Nephron (organoid): ENCODE measurements at regions not wholly inside any gene's neighbourhood (a gene's known extent, or its start where the extent isn't known, plus 50 kb on each side); places are given as distances from the start of the nearest gene placed in this dataset.

Source experiments
- H3K27ac Mint-ChIP-seq, 3 experiments: 2 replicates each; pipeline ENCODE4 v1.8.0; 2020; ENCODE audit warnings: mixed read lengths in 3 of 3, mild to moderate bottlenecking in 2 of 3, moderate library complexity in 1 of 3
- H3K27me3 Mint-ChIP-seq: 2 replicates; pipeline ENCODE4 v1.8.0; 2021; ENCODE audit warnings: low read depth, mild to moderate bottlenecking, moderate library complexity, mixed read lengths
- H3K36me3 Mint-ChIP-seq: 2 replicates; pipeline ENCODE4 v1.8.0; 2020; ENCODE audit warnings: low read depth, mixed read lengths
- H3K4me1 Mint-ChIP-seq: 2 replicates; pipeline ENCODE4 v1.8.0; 2020; ENCODE audit warnings: mixed read lengths
- H3K4me3 Mint-ChIP-seq, 3 experiments: 2 replicates each; pipeline ENCODE4 v1.8.0; 2020; ENCODE audit warnings: mild to moderate bottlenecking in 3 of 3, mixed read lengths in 3 of 3, moderate library complexity in 2 of 3
- H3K9me3 Mint-ChIP-seq: 2 replicates; pipeline ENCODE4 v1.8.0; 2020; ENCODE audit warnings: mixed read lengths
- CTCF ChIP-seq, 3 experiments: fragments of 200-600 bp; sonication (generic); IDR thresholded peaks; one replicate each; pipeline ENCODE4 v1.5.0; 2021; ENCODE audit warnings: antibody characterized with exemption in 3 of 3; ENCODE audit not compliant: unreplicated experiment in 3 of 3

GRCh38 chr18:78150590-78150989 is 829.0 kb upstream of the SALL3 start:
- H3K4me1 Mint-ChIP-seq = no peaks in the 10 kb centered on the region
- no peak overlapping the region for H3K4me3 Mint-ChIP-seq
- H3K9me3 Mint-ChIP-seq = peaks cover 7% of the 10 kb centered on the region
- no peak for TF ChIP-seq CTCF (IDR thresholded peaks at IDR 0.05; ENCODE audit: unreplicated experiment in 3 of 3)
- H3K27ac Mint-ChIP-seq = no peak overlapping the region
- no peaks in the 10 kb centered on the region for H3K27me3 Mint-ChIP-seq
- H3K36me3 Mint-ChIP-seq = no peaks in the 10 kb centered on the region

- Mint-ChIP-seq H3K4me1 (no peaks in the 10 kb centered on the region), H3K36me3 (no peaks in the 10 kb centered on the region), H3K4me3 (no peak overlapping the region), H3K9me3 (peaks cover 7% of the 10 kb centered on the region), H3K27me3 (no peaks in the 10 kb centered on the region), H3K27ac (no peak overlapping the region)
- TF ChIP-seq CTCF (IDR thresholded peaks at IDR 0.05; ENCODE audit: unreplicated experiment in 3 of 3) = no peak
Measured at GRCh38 chr18:78151234-78151633, 828.4 kb upstream of the SALL3 start.

- no peak overlapping the region for H3K27ac Mint-ChIP-seq
- no peak overlapping the region for H3K4me3 Mint-ChIP-seq
- no peaks in the 10 kb centered on the region for H3K4me1 Mint-ChIP-seq
- no peaks in the 10 kb centered on the region for H3K27me3 Mint-ChIP-seq
- H3K36me3 Mint-ChIP-seq = no peaks in the 10 kb centered on the region
- TF ChIP-seq CTCF (IDR thresholded peaks at IDR 0.05; ENCODE audit: unreplicated experiment in 3 of 3) = no peak
- H3K9me3 Mint-ChIP-seq = peaks cover 6% of the 10 kb centered on the region
Measured at GRCh38 chr18:78151948-78152725, 827.5 kb upstream of the SALL3 start.

GRCh38 chr18:78153362-78153761 is 826.3 kb upstream of the SALL3 start:
- no peak for TF ChIP-seq CTCF (IDR thresholded peaks at IDR 0.05; ENCODE audit: unreplicated experiment in 3 of 3)
- Mint-ChIP-seq H3K9me3 (peaks cover 4% of the 10 kb centered on the region), H3K4me1 (no peaks in the 10 kb centered on the region), H3K36me3 (no peaks in the 10 kb centered on the region), H3K27ac (no peak overlapping the region), H3K4me3 (no peak overlapping the region), H3K27me3 (no peaks in the 10 kb centered on the region)

GRCh38 chr18:78154444-78154843 is 825.2 kb upstream of the SALL3 start:
- no peaks in the 10 kb centered on the region for H3K36me3 Mint-ChIP-seq
- no peak overlapping the region for H3K4me3 Mint-ChIP-seq
- H3K27ac Mint-ChIP-seq = no peak overlapping the region
- no peak for TF ChIP-seq CTCF (IDR thresholded peaks at IDR 0.05; ENCODE audit: unreplicated experiment in 3 of 3)
- H3K27me3 Mint-ChIP-seq = no peaks in the 10 kb centered on the region
- H3K4me1 Mint-ChIP-seq = no peaks in the 10 kb centered on the region
- peaks cover 3% of the 10 kb centered on the region for H3K9me3 Mint-ChIP-seq

- Mint-ChIP-seq H3K4me1 (no peaks in the 10 kb centered on the region), H3K27me3 (no peaks in the 10 kb centered on the region), H3K36me3 (no peaks in the 10 kb centered on the region), H3K4me3 (no peak overlapping the region), H3K27ac (no peak overlapping the region), H3K9me3 (peaks cover 3% of the 10 kb centered on the region)
- no peak for TF ChIP-seq CTCF (IDR thresholded peaks at IDR 0.05; ENCODE audit: unreplicated experiment in 3 of 3)
Measured at GRCh38 chr18:78154853-78155252, 824.8 kb upstream of the SALL3 start.
